CD14-positive monocyte (primary cell): ENCODE measurements at regions not wholly inside any gene's neighbourhood (a gene's known extent, or its start where the extent isn't known, plus 50 kb on each side); places are given as distances from the start of the nearest gene placed in this dataset.

Source experiments
- DNase-seq, 3 donors: peaks; one replicate each; pipeline ENCODE4 v3.0.0-alpha.2; 2011 to 2022
- H2AFZ ChIP-seq: 2 replicates; pipeline ENCODE4 v1.6.0; 2012; ENCODE audit warnings: mild to moderate bottlenecking, low read depth, low read length, inconsistent platforms; ENCODE audit not compliant: insufficient read depth, poor library complexity, severe bottlenecking
- H3K27ac ChIP-seq, 2 donors: 1 replicate in 1 of 2; 2 replicates in 1 of 2; pipeline ENCODE4 v1.5.1; 2012 to 2013; ENCODE audit warnings: low read length in 2 of 2, control low read depth in 1 of 2, inconsistent platforms in 1 of 2, low read depth in 1 of 2, mild to moderate bottlenecking in 1 of 2
- H3K27me3 ChIP-seq, 2 donors: one replicate each; pipeline versions ENCODE4 v1.6.0 to v1.6.1; 2011 to 2013; ENCODE audit warnings: low read length in 2 of 2; ENCODE audit not compliant: control insufficient read depth in 2 of 2, insufficient read depth in 2 of 2
- H3K36me3 ChIP-seq, 2 donors: replicated peaks in 1 of 2; 1 replicate in 1 of 2; 2 replicates in 1 of 2; pipeline versions ENCODE4 v1.5.1 to v1.6.1; 2012 to 2013; ENCODE audit warnings: low read length in 2 of 2, control low read depth in 1 of 2, inconsistent platforms in 1 of 2, mild to moderate bottlenecking in 1 of 2; ENCODE audit not compliant: insufficient read depth in 2 of 2, control insufficient read depth in 1 of 2
- H3K4me1 ChIP-seq, 2 donors: 1 replicate in 1 of 2; 2 replicates in 1 of 2; pipeline versions ENCODE4 v1.5.1 to v1.6.1; 2012 to 2013; ENCODE audit warnings: low read length in 2 of 2, control low read depth in 1 of 2, inconsistent platforms in 1 of 2, mild to moderate bottlenecking in 1 of 2, moderate library complexity in 1 of 2; ENCODE audit not compliant: insufficient read depth in 2 of 2, control insufficient read depth in 1 of 2
- H3K4me2 ChIP-seq: replicated peaks from 2 replicates; pipeline ENCODE3; 2012; ENCODE audit warnings: low read length, moderate library complexity, mild to moderate bottlenecking; ENCODE audit not compliant: poor library complexity, severe bottlenecking; ENCODE audit errors: extremely low read depth
- H3K4me3 ChIP-seq, 3 experiments: fragments of 200-600 bp in 1 of 3; sonication (generic) in 1 of 3; replicated peaks in 1 of 3; 1 replicate in 2 of 3; 2 replicates in 1 of 3; pipeline ENCODE4 v1.5.1; 2011 to 2013; ENCODE audit warnings: low read length in 3 of 3, mild to moderate bottlenecking in 3 of 3, control low read depth in 2 of 3, low read depth in 2 of 3, inconsistent platforms in 1 of 3, moderate library complexity in 1 of 3
- H3K79me2 ChIP-seq: 2 replicates; pipeline ENCODE4 v1.6.0; 2012; ENCODE audit warnings: mild to moderate bottlenecking, control low read depth, inconsistent platforms, low read length, moderate library complexity; ENCODE audit not compliant: insufficient read depth
- H3K9ac ChIP-seq: 2 replicates; pipeline ENCODE4 v1.6.0; 2017; ENCODE audit warnings: low read length, mild to moderate bottlenecking; ENCODE audit not compliant: insufficient read depth, poor library complexity, severe bottlenecking
- H3K9me3 ChIP-seq, 2 donors: replicated peaks in 1 of 2; 1 replicate in 1 of 2; 2 replicates in 1 of 2; pipeline versions ENCODE4 v1.5.1 to v1.6.1; 2012 to 2013; ENCODE audit warnings: low read length in 2 of 2, control low read depth in 1 of 2; ENCODE audit not compliant: control insufficient read depth in 1 of 2, insufficient read depth in 1 of 2
- H4K20me1 ChIP-seq: 2 replicates; pipeline ENCODE4 v1.6.0; 2012; ENCODE audit warnings: mild to moderate bottlenecking, low read length, control low read depth, moderate library complexity; ENCODE audit not compliant: insufficient read depth
- H3K27ac Mint-ChIP-seq, 7 donors: one replicate each; pipeline ENCODE4 v1.8.0; 2020; ENCODE audit warnings: mild to moderate bottlenecking in 7 of 7, mixed read lengths in 7 of 7, moderate library complexity in 6 of 7, inconsistent platforms in 2 of 7
- H3K27me3 Mint-ChIP-seq, 3 donors: one replicate each; pipeline ENCODE4 v1.8.0; 2021 to 2022; ENCODE audit warnings: low read depth in 3 of 3, mild to moderate bottlenecking in 3 of 3, mixed read lengths in 3 of 3, moderate library complexity in 3 of 3, inconsistent platforms in 1 of 3
- H3K36me3 Mint-ChIP-seq, 2 donors: one replicate each; pipeline ENCODE4 v1.8.0; 2020; ENCODE audit warnings: mixed read lengths in 2 of 2, inconsistent platforms in 1 of 2, mild to moderate bottlenecking in 1 of 2
- H3K4me1 Mint-ChIP-seq: one replicate; pipeline ENCODE4 v1.8.0; 2020; ENCODE audit warnings: mild to moderate bottlenecking, mixed read lengths
- H3K4me3 Mint-ChIP-seq, 2 donors: one replicate each; pipeline ENCODE4 v1.8.0; 2020; ENCODE audit warnings: mild to moderate bottlenecking in 2 of 2, mixed read lengths in 2 of 2, moderate library complexity in 1 of 2
- H3K9me3 Mint-ChIP-seq, 7 donors: one replicate each; pipeline ENCODE4 v1.8.0; 2020 to 2022; ENCODE audit warnings: mixed read lengths in 7 of 7, mild to moderate bottlenecking in 6 of 7, moderate library complexity in 6 of 7, inconsistent platforms in 2 of 7
- WGBS: methylation state at CpG from one replicate; pipeline ENCODE4 v1.1.5; 2013; ENCODE audit warnings: missing lambda C conversion rate; ENCODE audit not compliant: insufficient coverage; 5-methylcytosine and 5-hydroxymethylcytosine counted together
- intact Hi-C, 2 donors: fragments of 100-400 bp; cut with micrococcal nuclease; formaldehyde crosslinking; loops; one replicate each; pipeline versions ENCODE4 v1.15.0 to v1.15.1; 2023
- TF ChIP-seq, protein P1 (sequence below): fragments of 200-600 bp; IDR thresholded peaks from one replicate; pipeline ENCODE4 v1.8.0; 2022; ENCODE audit warnings: antibody characterized with exemption, mild to moderate bottlenecking

DNA sequence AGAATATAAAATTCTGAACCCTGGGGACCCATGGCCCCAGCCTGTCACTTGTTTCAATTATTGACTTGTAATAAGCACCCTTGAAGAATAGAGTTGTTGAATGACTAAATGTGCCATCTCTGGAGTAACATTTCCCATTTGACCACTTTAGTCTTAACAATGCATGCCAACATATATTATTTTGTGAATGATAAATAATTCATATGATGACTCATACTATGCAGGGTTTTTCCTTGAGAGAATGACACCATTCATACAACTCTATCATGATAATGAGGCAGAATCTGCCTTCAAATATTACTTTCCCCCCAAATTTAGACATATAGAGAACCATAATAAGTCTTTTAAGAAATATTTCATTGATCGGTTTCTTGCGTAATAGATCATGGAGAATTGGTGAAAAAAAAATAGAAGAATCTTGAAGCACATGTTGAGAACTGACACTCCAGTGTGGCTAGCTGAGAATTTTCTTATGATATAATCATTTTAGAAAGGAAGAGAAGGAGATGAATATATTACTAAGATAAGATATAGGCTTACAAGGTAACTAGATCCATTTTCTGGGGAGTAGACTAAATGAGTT, 404.5 kb downstream of the GRXCR1 start:
- no peak overlapping the region for H3K27ac ChIP-seq
- H3K27ac Mint-ChIP-seq = no peak overlapping the region
- no peaks in the 10 kb centered on the region for H3K4me1 Mint-ChIP-seq
- no peak overlapping the region for H2AFZ ChIP-seq
- H4K20me1 ChIP-seq = no peaks in the 10 kb centered on the region
- H3K9me3 ChIP-seq = peaks cover 3 to 12% of the 10 kb centered on the region in 2 donors
- intact Hi-C loops = no loop called here
- H3K4me3 Mint-ChIP-seq = no peak overlapping the region
- H3K4me1 ChIP-seq = no peaks in the 10 kb centered on the region
- H3K36me3 Mint-ChIP-seq = no peaks in the 10 kb centered on the region
- H3K27me3 ChIP-seq = no peaks in the 10 kb centered on the region
- DNase-seq = no peak
- H3K9me3 Mint-ChIP-seq = peaks cover 0 to 7% (median 3%) of the 10 kb centered on the region in 7 donors
- H3K27me3 Mint-ChIP-seq = no peaks in the 10 kb centered on the region
- H3K9ac ChIP-seq = no peak overlapping the region
- H3K4me3 ChIP-seq = no peak overlapping the region
- no peaks in the 10 kb centered on the region for H3K79me2 ChIP-seq
- TF ChIP-seq, protein P1, sequence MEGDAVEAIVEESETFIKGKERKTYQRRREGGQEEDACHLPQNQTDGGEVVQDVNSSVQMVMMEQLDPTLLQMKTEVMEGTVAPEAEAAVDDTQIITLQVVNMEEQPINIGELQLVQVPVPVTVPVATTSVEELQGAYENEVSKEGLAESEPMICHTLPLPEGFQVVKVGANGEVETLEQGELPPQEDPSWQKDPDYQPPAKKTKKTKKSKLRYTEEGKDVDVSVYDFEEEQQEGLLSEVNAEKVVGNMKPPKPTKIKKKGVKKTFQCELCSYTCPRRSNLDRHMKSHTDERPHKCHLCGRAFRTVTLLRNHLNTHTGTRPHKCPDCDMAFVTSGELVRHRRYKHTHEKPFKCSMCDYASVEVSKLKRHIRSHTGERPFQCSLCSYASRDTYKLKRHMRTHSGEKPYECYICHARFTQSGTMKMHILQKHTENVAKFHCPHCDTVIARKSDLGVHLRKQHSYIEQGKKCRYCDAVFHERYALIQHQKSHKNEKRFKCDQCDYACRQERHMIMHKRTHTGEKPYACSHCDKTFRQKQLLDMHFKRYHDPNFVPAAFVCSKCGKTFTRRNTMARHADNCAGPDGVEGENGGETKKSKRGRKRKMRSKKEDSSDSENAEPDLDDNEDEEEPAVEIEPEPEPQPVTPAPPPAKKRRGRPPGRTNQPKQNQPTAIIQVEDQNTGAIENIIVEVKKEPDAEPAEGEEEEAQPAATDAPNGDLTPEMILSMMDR = no peak
- H3K4me2 ChIP-seq = no peak overlapping the region
- H3K36me3 ChIP-seq = no peaks in the 10 kb centered on the region
- WGBS = no CpG with 5 or more reads among the region's 2 CpGs

DNA sequence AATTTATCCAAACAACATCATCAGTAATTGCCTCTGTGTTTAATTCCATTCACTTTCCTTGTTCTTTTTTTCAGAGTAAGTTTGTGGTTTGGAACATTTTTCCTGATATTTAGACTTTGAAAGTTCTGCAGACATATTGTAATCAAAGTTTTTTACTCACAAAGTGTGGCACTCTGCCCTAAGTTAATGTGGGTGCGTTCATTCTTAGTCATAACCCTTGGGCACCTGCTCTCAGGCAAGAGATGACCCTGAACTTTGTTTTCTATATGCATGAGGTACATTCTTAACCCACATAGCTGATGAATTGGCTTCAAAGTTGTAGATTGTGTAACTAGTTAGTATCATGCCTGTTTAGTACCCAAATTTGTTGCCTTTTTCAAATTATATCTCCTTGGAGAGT, 424.3 kb downstream of the GRXCR1 start:
- Histone ChIP-seq H3K9me3 (peaks cover 0 to 7% of the 10 kb centered on the region in 2 donors), H3K9ac (no peak overlapping the region), H3K27ac (no peak overlapping the region), H3K79me2 (no peaks in the 10 kb centered on the region), H4K20me1 (no peaks in the 10 kb centered on the region), H3K4me3 (no peak overlapping the region), H3K4me2 (no peak overlapping the region), H3K4me1 (no peaks in the 10 kb centered on the region), H3K36me3 (no peaks in the 10 kb centered on the region), H2AFZ (no peak overlapping the region), H3K27me3 (no peaks in the 10 kb centered on the region)
- WGBS = 86% methylated on average over 1 of the region's 1 CpG
- TF ChIP-seq, protein P1 = no peak
- DNase-seq = no peak
- H3K9me3 Mint-ChIP-seq = peaks cover 0 to 6% (median 3%) of the 10 kb centered on the region in 7 donors
- intact Hi-C loops = no loop called here
- no peaks in the 10 kb centered on the region for H3K36me3 Mint-ChIP-seq
- no peaks in the 10 kb centered on the region for H3K4me1 Mint-ChIP-seq
- peaks cover 0 to 2% (median 0%) of the 10 kb centered on the region in 3 donors for H3K27me3 Mint-ChIP-seq
- no peak overlapping the region for H3K4me3 Mint-ChIP-seq
- H3K27ac Mint-ChIP-seq = no peak overlapping the region
